Lower lobe of right lung (tissue), 2 donors: ENCODE measurements at regions not wholly inside any gene's neighbourhood (a gene's known extent, or its start where the extent isn't known, plus 50 kb on each side); places are given as distances from the start of the nearest gene placed in this dataset.

Experiments
- ATAC-seq, 2 donors: fragments of 200-7000 bp; cut with Tn5 transposase; one replicate each; pipeline ENCODE4 v1.9.1; 2020 to 2022; ENCODE audit warnings: mild to moderate bottlenecking in 2 of 2, moderate library complexity in 2 of 2
- DNase-seq: peaks from one replicate; pipeline ENCODE4 v3.0.0-alpha.2; 2020
- H3K27ac ChIP-seq: fragments of 200-600 bp; one replicate; pipeline ENCODE4 v1.8.0; 2022
- H3K27me3 ChIP-seq: fragments of 200-600 bp; one replicate; pipeline ENCODE4 v1.8.0; 2022; ENCODE audit warnings: low read depth
- H3K36me3 ChIP-seq: fragments of 200-600 bp; one replicate; pipeline ENCODE4 v1.8.0; 2022; ENCODE audit warnings: mild to moderate bottlenecking
- H3K4me1 ChIP-seq: fragments of 200-600 bp; one replicate; pipeline ENCODE4 v1.8.0; 2022
- H3K4me3 ChIP-seq: fragments of 200-600 bp; one replicate; pipeline ENCODE4 v1.8.0; 2022; ENCODE audit warnings: mild to moderate bottlenecking
- H3K9me3 ChIP-seq: fragments of 200-600 bp; one replicate; pipeline ENCODE4 v1.8.0; 2022
- CTCF ChIP-seq: fragments of 200-600 bp; IDR thresholded peaks from one replicate; pipeline ENCODE4 v1.8.0; 2022; ENCODE audit warnings: antibody characterized with exemption, mild to moderate bottlenecking
- intact Hi-C: fragments of 100-400 bp; cut with DNase I; formaldehyde crosslinking; loops from one replicate; pipeline ENCODE4 v1.11.0; 2022
- donor health status: DM: no; HTN: yes; CAD: no; lungs with severe emphysema.

GRCh38 chr9:16266648-16267276 lies 603.7 kb downstream of the BNC2 start:
- Histone ChIP-seq H3K36me3 (no peaks in the 10 kb centered on the region), H3K4me1 (peaks cover 6% of the 10 kb centered on the region), H3K27ac (peak overlapping the region; percentile 62), H3K27me3 (no peaks in the 10 kb centered on the region), H3K4me3 (peak overlapping the region; percentile 50), H3K9me3 (no peaks in the 10 kb centered on the region)
- peak; percentile 53 for TF ChIP-seq CTCF
- ATAC-seq (peak; percentile 20 to 28), DNase-seq (no peak)
- intact Hi-C loops: no loop called here

- Histone ChIP-seq H3K27ac (peak overlapping the region; percentile 62), H3K36me3 (no peaks in the 10 kb centered on the region), H3K27me3 (no peaks in the 10 kb centered on the region), H3K4me1 (peaks cover 6% of the 10 kb centered on the region), H3K9me3 (no peaks in the 10 kb centered on the region), H3K4me3 (peak overlapping the region; percentile 50)
- no peak for TF ChIP-seq CTCF
- ATAC-seq: peak; percentile 43 to 84
- intact Hi-C loops: no loop called here
- DNase-seq: no peak
Observed at GRCh38 chr9:16267281-16268066, 603.0 kb downstream of the BNC2 start.

- intact Hi-C loops: no loop called here
- Histone ChIP-seq H3K9me3 (no peaks in the 10 kb centered on the region), H3K27ac (peak overlapping the region; percentile 62), H3K4me3 (peak overlapping the region; percentile 50), H3K27me3 (no peaks in the 10 kb centered on the region), H3K36me3 (no peaks in the 10 kb centered on the region), H3K4me1 (peaks cover 6% of the 10 kb centered on the region)
- ATAC-seq (peak; percentile 47 to 82), DNase-seq (no peak)
- no peak for TF ChIP-seq CTCF
Observed at GRCh38 chr9:16268067-16268881, 602.2 kb downstream of the BNC2 start.

GRCh38 chr9:16271967-16272366 lies 598.5 kb downstream of the BNC2 start:
- intact Hi-C loops: no loop called here
- no peak for DNase-seq
- no peak for ATAC-seq
- Histone ChIP-seq H3K27me3 (no peaks in the 10 kb centered on the region), H3K4me3 (no peak overlapping the region), H3K27ac (no peak overlapping the region), H3K36me3 (no peaks in the 10 kb centered on the region), H3K9me3 (no peaks in the 10 kb centered on the region), H3K4me1 (peaks cover 6% of the 10 kb centered on the region)
- no peak for TF ChIP-seq CTCF

GRCh38 chr9:16272776-16273175 lies 597.7 kb downstream of the BNC2 start:
- DNase-seq (no peak), ATAC-seq (no peak)
- no peak overlapping the region for H3K4me3 ChIP-seq
- no peaks in the 10 kb centered on the region for H3K36me3 ChIP-seq
- intact Hi-C loops: no loop called here
- TF ChIP-seq CTCF: no peak
- no peaks in the 10 kb centered on the region for H3K27me3 ChIP-seq
- no peaks in the 10 kb centered on the region for H3K9me3 ChIP-seq
- H3K27ac ChIP-seq: no peak overlapping the region
- H3K4me1 ChIP-seq: peaks cover 6% of the 10 kb centered on the region
